Heart right ventricle (tissue), 16 donors: ENCODE measurements at regions not wholly inside any gene's neighbourhood (a gene's known extent, or its start where the extent isn't known, plus 50 kb on each side); places are given as distances from the start of the nearest gene placed in this dataset.

Source experiments
- ATAC-seq, 8 donors: fragments of 200-7000 bp; cut with Tn5 transposase; one replicate each; pipeline ENCODE4 v1.9.1; 2020; ENCODE audit warnings: mild to moderate bottlenecking in 8 of 8, moderate library complexity in 8 of 8, moderate number of reproducible peaks in 1 of 8
- DNase-seq, 2 donors: peaks; one replicate each; pipeline ENCODE4 v3.0.0-alpha.2; 2020
- H3K27ac ChIP-seq, 10 donors: fragments of 200-600 bp; sonication (generic) in 2 of 10; one replicate each; pipeline versions ENCODE4 v1.5.0 to v1.8.0; 2020 to 2022; ENCODE audit warnings: mild to moderate bottlenecking in 3 of 10
- H3K27me3 ChIP-seq, 7 donors: fragments of 200-600 bp; one replicate each; pipeline ENCODE4 v1.8.0; 2021 to 2022; ENCODE audit warnings: mild to moderate bottlenecking in 2 of 7
- H3K36me3 ChIP-seq, 9 donors: fragments of 200-600 bp; sonication (generic) in 1 of 9; one replicate each; pipeline versions ENCODE4 v1.5.0 to v1.8.0; 2020 to 2022; ENCODE audit warnings: mild to moderate bottlenecking in 2 of 9
- H3K4me1 ChIP-seq, 9 donors: fragments of 200-600 bp; sonication (generic) in 1 of 9; one replicate each; pipeline versions ENCODE4 v1.5.0 to v1.8.0; 2020 to 2022; ENCODE audit warnings: mild to moderate bottlenecking in 4 of 9
- H3K4me3 ChIP-seq, 10 donors: fragments of 200-600 bp; sonication (generic) in 2 of 10; one replicate each; pipeline versions ENCODE4 v1.5.0 to v1.8.0; 2020 to 2022; ENCODE audit warnings: mild to moderate bottlenecking in 7 of 10, moderate library complexity in 2 of 10
- H3K9me3 ChIP-seq, 11 donors: fragments of 200-600 bp in 10 of 11; sonication (generic) in 2 of 11; one replicate each; pipeline versions ENCODE4 v1.5.0 to v1.8.0; 2013 to 2022; ENCODE audit warnings: mild to moderate bottlenecking in 2 of 11, control low read depth in 1 of 11, moderate library complexity in 1 of 11
- WGBS, 2 donors: extraction: QIAGEN DNeasy Blood & Tissue Kit; methylation state at CpG; one replicate each; pipeline ENCODE4 v1.1.7; 2013; ENCODE audit warnings: inconsistent platforms in 1 of 2; 5-methylcytosine and 5-hydroxymethylcytosine counted together
- intact Hi-C, 10 donors: fragments of 100-400 bp; cut with DNase I; formaldehyde crosslinking; loops; one replicate each; pipeline versions ENCODE4 v1.11.1 to v1.14.2; 2022
- TF ChIP-seq, protein P1 (sequence below), 9 donors: fragments of 200-600 bp; sonication (generic) in 2 of 9; IDR thresholded peaks; one replicate each; pipeline versions ENCODE4 v1.5.0 to v1.8.0; 2021 to 2022; ENCODE audit warnings: antibody characterized with exemption in 9 of 9, mild to moderate bottlenecking in 5 of 9, moderate library complexity in 1 of 9
- donor health status: Arrhythmogenic right ventricular cardiomyopathy.
- donor health status: ischemic (EF 13 %, LVEDD 7.1; RV severe dilation, severe dysfunction).
- donor health status: healthy with polysubstance abuse.
- donor health status: DM: no; HTN: yes; CAD: no.
- donor health status: DM: no; HTN: no; CAD: no.
- donor health status: ischemic (EF 25% LVEDD 6.9; RV normal size, moderate dysfunction).
- donor health status: ischemic (EF 25% LVEDD 5.7; RV mildly dilated, moderate dysfunction).
- donor health status: healthy.
- donor health status: DM: yes; HTN: yes; CAD: no.
- donor health status: Ischemic cardiomyopathy.
- donor health status: ischemic (EF 35%, LVEDD 5.7; RV mildly dilated, moderate dysfunction).
- donor health status: nonischemic (EF 11% LVEDD 7.7; RV severe dilation, severe dysfunction).
- donor health status: DM: yes; HTN: yes; CAD: no.
- donor health status: PGD.
- donor health status: ischemic (EF 29% LVEDD 5.4; RV normal size, mild dysfunction).
- donor health status: nonischemic (EF 23%, LVEDD 6.1; RV moderate dilation, normal function).

DNA sequence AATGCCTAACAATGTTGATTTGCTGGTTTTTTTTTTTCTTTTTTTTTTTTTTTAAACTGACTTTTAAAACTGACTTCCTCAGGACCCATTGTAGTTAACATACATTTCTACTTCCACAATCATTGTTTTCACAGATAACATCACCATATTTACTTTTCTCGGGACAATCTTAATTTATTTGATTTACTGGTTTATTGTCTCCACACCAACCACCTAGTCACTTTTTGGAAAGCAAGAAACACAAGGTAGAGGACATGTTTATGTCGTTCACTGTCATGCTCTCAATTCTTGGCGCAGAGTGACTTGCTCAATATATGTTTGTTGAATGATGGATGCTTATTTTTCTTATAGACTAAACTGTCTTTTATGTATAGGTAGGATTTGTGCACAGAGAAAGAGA, 2280.7 kb downstream of the MAT2B start:
- H3K4me3 ChIP-seq = no peak overlapping the region
- no peak for DNase-seq
- no peaks in the 10 kb centered on the region for H3K4me1 ChIP-seq
- 76 to 78% methylated on average over 3 of the region's 3 CpGs for WGBS, 2 donors
- no peak overlapping the region for H3K27ac ChIP-seq
- H3K27me3 ChIP-seq = no peaks in the 10 kb centered on the region
- peaks cover 0 to 44% (median 0%) of the 10 kb centered on the region in 11 donors for H3K9me3 ChIP-seq
- no peak for ATAC-seq
- intact Hi-C loops = no loop called here
- H3K36me3 ChIP-seq = no peaks in the 10 kb centered on the region
- TF ChIP-seq, protein P1, sequence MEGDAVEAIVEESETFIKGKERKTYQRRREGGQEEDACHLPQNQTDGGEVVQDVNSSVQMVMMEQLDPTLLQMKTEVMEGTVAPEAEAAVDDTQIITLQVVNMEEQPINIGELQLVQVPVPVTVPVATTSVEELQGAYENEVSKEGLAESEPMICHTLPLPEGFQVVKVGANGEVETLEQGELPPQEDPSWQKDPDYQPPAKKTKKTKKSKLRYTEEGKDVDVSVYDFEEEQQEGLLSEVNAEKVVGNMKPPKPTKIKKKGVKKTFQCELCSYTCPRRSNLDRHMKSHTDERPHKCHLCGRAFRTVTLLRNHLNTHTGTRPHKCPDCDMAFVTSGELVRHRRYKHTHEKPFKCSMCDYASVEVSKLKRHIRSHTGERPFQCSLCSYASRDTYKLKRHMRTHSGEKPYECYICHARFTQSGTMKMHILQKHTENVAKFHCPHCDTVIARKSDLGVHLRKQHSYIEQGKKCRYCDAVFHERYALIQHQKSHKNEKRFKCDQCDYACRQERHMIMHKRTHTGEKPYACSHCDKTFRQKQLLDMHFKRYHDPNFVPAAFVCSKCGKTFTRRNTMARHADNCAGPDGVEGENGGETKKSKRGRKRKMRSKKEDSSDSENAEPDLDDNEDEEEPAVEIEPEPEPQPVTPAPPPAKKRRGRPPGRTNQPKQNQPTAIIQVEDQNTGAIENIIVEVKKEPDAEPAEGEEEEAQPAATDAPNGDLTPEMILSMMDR (IDR thresholded peaks at IDR 0.05) = no peak

DNA sequence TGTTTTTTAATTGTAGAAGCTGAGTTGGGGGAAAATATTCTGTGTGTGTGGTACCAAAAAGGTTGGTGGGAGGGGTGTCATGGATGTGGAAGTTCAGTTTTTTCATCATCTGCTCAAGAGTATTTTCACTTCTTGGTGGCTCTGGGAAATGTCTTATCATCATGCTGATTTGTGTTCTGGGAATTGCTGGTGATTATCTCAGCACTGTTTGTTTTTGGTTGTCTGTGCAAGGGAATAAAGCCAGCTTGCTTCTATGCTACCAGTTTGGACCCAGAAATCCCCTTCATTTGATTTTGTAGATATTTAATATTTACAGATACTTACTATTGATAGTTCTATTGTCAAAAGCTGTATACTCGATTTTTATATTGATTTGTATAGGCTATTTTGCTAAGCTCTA, 2289.7 kb downstream of the MAT2B start:
- WGBS, 2 donors = 70 to 76% methylated on average over 1 of the region's 1 CpG
- ATAC-seq = no peak
- H3K27me3 ChIP-seq = no peaks in the 10 kb centered on the region
- no peak overlapping the region for H3K27ac ChIP-seq
- TF ChIP-seq, protein P1 (IDR thresholded peaks at IDR 0.05) = no peak
- intact Hi-C loops = no loop called here
- peaks cover 0 to 19% (median 0%) of the 10 kb centered on the region in 11 donors for H3K9me3 ChIP-seq
- DNase-seq = no peak
- H3K36me3 ChIP-seq = no peaks in the 10 kb centered on the region
- H3K4me3 ChIP-seq = no peak overlapping the region
- no peaks in the 10 kb centered on the region for H3K4me1 ChIP-seq

DNA sequence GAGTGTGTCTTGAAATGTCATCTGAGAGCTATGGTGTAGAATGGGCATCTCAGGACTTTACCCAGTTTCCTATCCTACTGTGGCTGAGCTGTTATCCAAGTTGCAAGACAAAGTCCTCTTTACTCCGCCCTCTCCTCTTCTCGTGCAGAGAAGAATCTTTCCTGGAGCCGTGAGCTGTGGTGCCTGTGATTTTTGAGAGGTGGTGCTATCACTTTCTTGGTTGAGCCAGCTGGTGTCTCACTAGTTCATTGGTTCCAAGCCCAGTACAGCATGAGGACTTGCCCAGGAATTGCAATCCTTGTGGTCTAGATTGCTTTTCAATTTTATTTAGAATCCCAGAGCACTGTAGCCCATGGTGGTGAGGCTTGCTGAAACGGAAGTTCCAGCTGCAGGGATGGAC, 2300.3 kb downstream of the MAT2B start:
- no peak for ATAC-seq

DNA sequence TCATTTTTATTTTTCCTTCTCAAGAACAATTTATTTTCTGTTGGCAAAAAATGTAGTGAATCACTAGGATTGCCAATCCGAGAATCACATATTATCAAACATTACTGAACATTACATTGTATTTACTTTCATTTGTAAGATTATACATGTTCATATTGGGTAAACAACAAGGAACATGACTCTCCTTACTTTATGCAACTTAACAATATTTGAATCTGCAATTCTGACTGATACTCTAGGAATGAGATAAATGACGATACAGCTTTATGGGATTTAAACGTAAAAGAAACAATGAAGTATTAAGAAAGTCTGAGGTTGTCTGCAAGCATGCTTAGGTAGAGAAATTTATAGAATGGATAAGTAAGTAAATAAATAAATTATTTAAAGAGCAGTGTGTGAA, 2302.9 kb downstream of the MAT2B start:
- Histone ChIP-seq H3K36me3 (no peaks in the 10 kb centered on the region), H3K27ac (no peak overlapping the region), H3K9me3 (peaks cover 0 to 5% (median 0%) of the 10 kb centered on the region in 11 donors), H3K27me3 (peaks cover 0 to 3% (median 0%) of the 10 kb centered on the region in 7 donors), H3K4me3 (no peak overlapping the region), H3K4me1 (no peaks in the 10 kb centered on the region)
- ATAC-seq = no peak
- intact Hi-C loops = no loop called here
- TF ChIP-seq, protein P1 (IDR thresholded peaks at IDR 0.05) = no peak
- 73 to 83% methylated on average over 3 of the region's 3 CpGs for WGBS, 2 donors
- DNase-seq = no peak

More for the DNA sequence above, 2300.3 kb downstream of the MAT2B start:
- intact Hi-C loops = no loop called here
- Histone ChIP-seq H3K27me3 (peaks cover 0 to 3% (median 0%) of the 10 kb centered on the region in 7 donors), H3K27ac (no peak overlapping the region), H3K4me1 (no peaks in the 10 kb centered on the region), H3K4me3 (no peak overlapping the region), H3K9me3 (no peaks in the 10 kb centered on the region), H3K36me3 (no peaks in the 10 kb centered on the region)
- WGBS, 2 donors = 28 to 32% methylated on average over 4 of the region's 4 CpGs
- TF ChIP-seq, protein P1 (IDR thresholded peaks at IDR 0.05) = no peak
- no peak for DNase-seq
